Left ventricle myocardium inferior (tissue), 1 donor: ENCODE measurements at regions not wholly inside any gene's neighbourhood (a gene's known extent, or its start where the extent isn't known, plus 50 kb on each side); places are given as distances from the start of the nearest gene placed in this dataset.
"Not testable (repeated sequence)": the region's sequence is repeated elsewhere in the genome, so short reads cannot be mapped to it uniquely, and the experiment has no call there.

ENCODE experiments used
- DNase-seq: peaks from one replicate; pipeline ENCODE4 v3.0.0-alpha.2; 2020
- H3K27ac ChIP-seq: fragments of 200-600 bp; replicated peaks from 2 replicates; pipeline ENCODE4 v1.8.0; 2021
- H3K27me3 ChIP-seq: fragments of 200-600 bp; 2 replicates; pipeline ENCODE4 v1.8.0; 2021; ENCODE audit warnings: low read depth
- H3K36me3 ChIP-seq: fragments of 200-600 bp; 2 replicates; pipeline ENCODE4 v1.8.0; 2021
- H3K4me1 ChIP-seq: fragments of 200-600 bp; 2 replicates; pipeline ENCODE4 v1.8.0; 2021
- H3K4me3 ChIP-seq: fragments of 200-600 bp; 2 replicates; pipeline ENCODE4 v1.8.0; 2021; ENCODE audit warnings: mild to moderate bottlenecking, moderate library complexity
- H3K9me3 ChIP-seq: fragments of 200-600 bp; replicated peaks from 2 replicates; pipeline ENCODE4 v1.8.0; 2021
- CTCF ChIP-seq: fragments of 200-600 bp; IDR thresholded peaks from 2 replicates; pipeline ENCODE4 v1.8.0; 2021; ENCODE audit warnings: antibody characterized with exemption, mild to moderate bottlenecking, borderline replicate concordance
- intact Hi-C: fragments of 100-400 bp; cut with micrococcal nuclease; formaldehyde crosslinking; loops from one replicate; pipeline ENCODE4 v1.11.0; 2022
- donor health status: DM: no; HTN: yes; CAD: no; lungs with severe emphysema.

- H3K27ac ChIP-seq, intact Hi-C loops, H3K4me3 ChIP-seq: not testable (repeated sequence)
These were observed 174.8 kb downstream of the COL12A1 start for GRCh38 chr6:75031102-75031501.

GRCh38 chr6:75029333-75029732 lies 176.5 kb downstream of the COL12A1 start:
- no peak for TF ChIP-seq CTCF
- Histone ChIP-seq H3K4me3 (no peak overlapping the region), H3K4me1 (no peaks in the 10 kb centered on the region), H3K27me3 (no peaks in the 10 kb centered on the region), H3K27ac (no peak overlapping the region), H3K9me3 (no peaks in the 10 kb centered on the region), H3K36me3 (no peaks in the 10 kb centered on the region)
- intact Hi-C loops: no loop called here
- DNase-seq: no peak

More at GRCh38 chr6:75031102-75031501, 174.8 kb downstream of the COL12A1 start:
- H3K27me3 ChIP-seq, H3K36me3 ChIP-seq, DNase-seq, H3K4me1 ChIP-seq, H3K9me3 ChIP-seq: not testable (repeated sequence)

- no peak overlapping the region for H3K4me3 ChIP-seq
- intact Hi-C loops: no loop called here
- H3K4me1 ChIP-seq: no peaks in the 10 kb centered on the region
- TF ChIP-seq CTCF: no peak
- H3K9me3 ChIP-seq: peaks cover 10% of the 10 kb centered on the region
- no peaks in the 10 kb centered on the region for H3K36me3 ChIP-seq
- no peak for DNase-seq
- H3K27me3 ChIP-seq: no peaks in the 10 kb centered on the region
- no peak overlapping the region for H3K27ac ChIP-seq
These were observed 180.5 kb downstream of the COL12A1 start for GRCh38 chr6:75025371-75025770.

GRCh38 chr6:75024828-75025227 lies 181.0 kb downstream of the COL12A1 start:
- Histone ChIP-seq H3K9me3 (peaks cover 10% of the 10 kb centered on the region), H3K36me3 (no peaks in the 10 kb centered on the region), H3K27me3 (no peaks in the 10 kb centered on the region), H3K4me3 (no peak overlapping the region), H3K27ac (no peak overlapping the region), H3K4me1 (no peaks in the 10 kb centered on the region)
- no peak for DNase-seq
- intact Hi-C loops: no loop called here
- TF ChIP-seq CTCF: no peak

- Histone ChIP-seq H3K27ac (no peak overlapping the region), H3K9me3 (peaks cover 16% of the 10 kb centered on the region), H3K4me3 (no peak overlapping the region), H3K27me3 (no peaks in the 10 kb centered on the region), H3K4me1 (no peaks in the 10 kb centered on the region), H3K36me3 (no peaks in the 10 kb centered on the region)
- DNase-seq: no peak
- intact Hi-C loops: no loop called here
- TF ChIP-seq CTCF: no peak
These were observed 182.2 kb downstream of the COL12A1 start for GRCh38 chr6:75023634-75024033.

GRCh38 chr6:75020971-75021370 lies 184.9 kb downstream of the COL12A1 start:
- TF ChIP-seq CTCF: no peak
- intact Hi-C loops: no loop called here

More at GRCh38 chr6:75020971-75021370, 184.9 kb downstream of the COL12A1 start:
- Histone ChIP-seq H3K36me3 (no peaks in the 10 kb centered on the region), H3K4me1 (no peaks in the 10 kb centered on the region), H3K27me3 (no peaks in the 10 kb centered on the region), H3K9me3 (peaks cover 37% of the 10 kb centered on the region), H3K4me3 (no peak overlapping the region), H3K27ac (no peak overlapping the region)
- no peak for DNase-seq
